SKM-1 treated with dmso at 0.1 percent for 144 hours (cell line): ENCODE measurements at regions not wholly inside any gene's neighbourhood (a gene's known extent, or its start where the extent isn't known, plus 50 kb on each side); places are given as distances from the start of the nearest gene placed in this dataset.
"Not testable (repeated sequence)": the region's sequence is repeated elsewhere in the genome, so short reads cannot be mapped to it uniquely, and the experiment has no call there.

Experiments used
- DNase-seq: peaks from one replicate; lab custom pipeline; 2025; ENCODE audit not compliant: unreplicated experiment; lab: John Stamatoyannopoulos, UW

DNA sequence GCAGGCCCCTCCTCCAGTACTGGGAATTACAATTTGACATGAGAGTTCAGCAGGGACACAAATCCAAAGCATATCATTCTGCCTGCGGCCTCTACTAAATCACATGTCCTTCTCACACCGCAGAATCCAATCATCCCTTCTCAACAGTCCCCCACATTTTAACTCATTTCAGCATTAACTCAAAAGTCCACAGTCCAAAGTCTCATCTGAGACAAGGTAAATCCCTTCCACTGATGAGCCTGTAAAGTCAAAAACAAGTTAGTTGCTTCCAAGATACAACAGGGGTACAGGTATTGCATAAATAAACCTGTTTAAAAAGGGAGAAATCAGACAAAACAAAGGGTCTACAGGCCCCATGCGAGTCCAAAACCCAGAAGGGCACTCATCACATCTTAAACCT lies 64.0 kb downstream of the EBNA1BP2 start:
- DNase-seq: no peak

DNA sequence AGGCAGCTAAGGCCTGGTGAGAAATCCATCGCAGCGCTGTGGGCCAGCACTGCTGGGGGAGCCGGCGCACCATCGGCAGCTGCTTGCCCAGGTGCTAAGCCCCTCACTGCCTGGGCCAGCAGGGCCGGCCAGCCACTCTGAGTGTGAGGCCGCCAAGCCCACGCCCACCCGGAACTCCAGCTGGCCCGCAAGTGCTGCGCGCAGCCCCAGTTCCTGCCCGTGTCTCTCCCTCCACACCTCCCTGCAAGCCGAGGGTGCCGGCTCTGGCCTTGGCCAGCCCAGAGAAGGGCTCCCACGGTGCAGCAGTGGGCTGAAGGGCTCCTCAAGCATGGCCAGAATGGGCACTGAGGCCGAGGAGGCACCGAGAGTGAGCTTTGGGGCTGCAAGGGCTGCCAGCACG lies 64.4 kb downstream of the EBNA1BP2 start:
- DNase-seq: no peak

DNA sequence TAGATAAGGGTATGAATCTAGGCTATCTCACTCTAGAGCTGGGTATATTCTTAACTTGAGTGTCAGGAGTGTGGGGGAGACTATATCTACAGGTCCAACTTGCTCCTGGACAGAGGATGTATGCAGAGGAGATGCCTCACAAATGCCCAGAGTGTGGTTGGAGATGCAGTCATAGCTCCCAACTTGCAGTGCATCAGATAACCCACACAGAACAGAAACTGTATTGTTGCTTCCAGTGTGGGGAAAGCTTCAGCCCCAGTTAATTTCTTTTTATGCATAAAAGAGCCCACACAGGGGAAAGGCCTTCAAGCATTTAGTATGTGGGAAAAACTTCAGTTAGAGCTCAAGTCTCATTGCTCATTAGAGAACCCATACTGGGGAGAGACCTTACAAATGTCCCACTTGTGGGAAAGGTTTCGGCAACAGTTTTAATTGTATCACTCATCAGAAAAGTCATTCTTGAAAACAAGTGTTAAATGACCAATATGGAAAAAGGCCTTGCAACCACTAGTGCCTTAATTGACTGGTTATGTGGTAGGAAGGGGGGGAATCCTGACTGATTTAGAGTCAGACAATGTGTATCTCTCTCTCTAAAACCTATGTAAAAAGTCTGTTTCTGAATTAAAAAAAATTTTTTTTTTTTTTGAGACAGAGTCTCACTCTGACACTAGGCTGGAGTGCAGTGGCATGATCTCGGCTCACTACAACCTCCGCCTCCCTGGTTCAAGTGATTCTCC lies 67.9 kb downstream of the EBNA1BP2 start:
- no peak for DNase-seq

DNA sequence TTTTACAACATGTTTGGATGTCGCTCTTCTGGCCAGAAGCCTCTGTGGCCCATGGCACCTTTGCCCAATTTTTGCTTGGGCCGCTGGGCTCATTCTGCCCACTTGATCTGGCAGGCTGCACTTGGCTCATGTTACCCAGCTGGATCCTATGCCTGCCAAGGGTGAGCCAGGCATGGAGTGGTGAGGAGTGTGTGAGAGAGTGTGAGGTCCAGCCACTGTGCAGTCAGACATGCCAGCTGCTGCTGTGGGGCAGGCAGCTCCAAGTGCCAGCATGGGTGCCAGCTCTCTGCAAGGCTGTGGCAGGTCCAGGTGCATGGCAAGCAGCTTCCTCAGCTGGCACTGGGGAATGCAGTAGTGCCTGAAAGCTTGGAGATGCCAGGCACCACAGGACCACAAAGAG lies 71.0 kb downstream of the EBNA1BP2 start:
- no peak for DNase-seq

DNA sequence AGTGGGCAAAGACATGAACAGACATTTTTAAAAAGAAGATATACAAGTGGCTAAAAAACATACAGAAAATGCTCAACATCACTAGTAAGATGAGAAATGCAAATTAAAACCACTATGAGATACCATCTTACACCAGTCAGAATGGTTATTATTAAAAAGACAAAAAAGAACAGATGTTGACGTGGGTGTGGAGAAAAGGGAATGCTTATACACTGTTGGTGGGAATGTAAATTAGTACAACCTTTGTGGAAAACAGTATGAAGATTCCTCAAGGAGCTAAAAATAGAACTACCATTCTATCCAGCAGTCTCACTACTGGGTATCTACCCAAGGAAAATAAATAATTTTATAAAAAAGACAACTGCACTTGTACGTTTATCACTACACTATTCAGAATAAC lies 73.9 kb downstream of the EBNA1BP2 start:
- no peak for DNase-seq

DNA sequence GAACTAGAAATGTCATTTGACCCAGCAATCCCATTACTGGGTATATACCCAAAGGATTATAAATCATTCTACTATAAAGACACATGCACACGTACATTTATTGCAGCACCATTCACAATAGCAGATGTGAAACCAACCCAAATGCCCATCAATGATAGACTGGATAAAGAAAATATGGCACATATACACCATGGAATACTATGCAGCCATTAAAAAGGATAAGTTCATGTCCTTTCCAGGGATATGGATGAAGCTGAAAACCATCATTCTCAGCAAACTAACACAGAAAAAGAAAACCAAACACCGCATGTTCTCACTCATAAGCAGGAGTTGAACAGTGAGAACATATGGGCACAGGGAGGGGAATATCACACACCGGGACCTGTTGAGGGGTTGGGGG lies 75.6 kb downstream of the EBNA1BP2 start:
- DNase-seq: not testable (repeated sequence)

DNA sequence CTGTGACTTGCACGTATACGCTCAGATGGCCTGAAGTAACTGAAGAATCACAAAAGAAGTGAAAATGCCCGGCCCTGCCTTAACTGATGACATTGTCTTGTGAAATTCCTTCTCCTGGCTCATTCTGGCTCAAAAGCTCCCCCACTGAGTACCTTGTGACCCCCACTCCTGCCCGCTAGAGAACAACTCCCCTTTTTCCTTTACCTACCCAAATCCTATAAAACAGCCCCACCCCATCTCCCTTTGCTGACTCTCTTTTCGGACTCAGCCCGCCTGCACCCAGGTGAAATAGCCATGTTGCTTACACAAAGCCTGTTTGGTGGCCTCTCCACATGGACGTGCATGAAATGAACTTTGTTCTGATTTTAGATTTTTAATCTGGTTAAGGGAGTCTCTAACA lies 81.3 kb downstream of the EBNA1BP2 start:
- DNase-seq: not testable (repeated sequence)

DNA sequence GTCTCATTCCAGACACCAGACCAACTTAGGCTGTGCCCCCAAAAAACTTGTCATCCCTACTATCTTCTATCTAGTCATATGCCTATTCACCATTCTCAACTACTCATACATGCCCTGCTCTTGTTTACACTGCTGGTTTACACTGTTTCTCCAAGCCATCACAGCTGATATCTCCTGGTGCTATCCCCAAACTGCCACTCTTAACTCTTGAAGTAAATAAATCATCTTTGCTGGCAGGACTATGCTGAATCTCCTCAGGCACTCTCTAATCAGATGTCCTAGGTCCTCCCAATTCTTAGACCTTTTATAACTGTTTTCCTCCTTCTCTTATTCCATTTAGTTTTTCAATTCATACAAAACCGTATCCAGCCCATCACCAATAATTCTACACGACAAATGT lies 81.9 kb downstream of the EBNA1BP2 start:
- not testable (repeated sequence) for DNase-seq

DNA sequence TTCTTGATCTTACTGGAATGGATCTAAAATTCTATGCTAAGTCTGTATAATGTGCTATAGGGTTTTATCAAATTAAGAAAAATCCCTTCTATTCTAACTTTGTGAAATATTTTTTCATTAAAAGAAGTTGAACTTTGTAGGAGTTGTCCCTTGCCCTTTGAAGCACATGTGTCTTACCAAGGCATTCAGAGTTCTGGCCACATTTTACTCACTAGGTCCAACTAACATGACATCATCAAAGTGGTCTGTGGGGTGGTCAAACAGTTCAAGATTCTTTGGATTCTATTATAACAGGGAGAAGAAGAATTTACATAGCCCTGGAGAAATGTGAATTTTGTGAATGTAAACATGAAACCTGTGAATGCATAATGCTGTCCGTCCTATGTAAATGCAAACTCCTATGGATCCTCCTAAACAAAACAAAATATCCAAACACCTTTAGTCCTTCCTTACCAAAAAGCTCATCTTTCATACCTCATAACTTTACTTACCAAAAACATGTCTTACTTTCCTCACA lies 88.7 kb downstream of the EBNA1BP2 start:
- DNase-seq: no peak

DNA sequence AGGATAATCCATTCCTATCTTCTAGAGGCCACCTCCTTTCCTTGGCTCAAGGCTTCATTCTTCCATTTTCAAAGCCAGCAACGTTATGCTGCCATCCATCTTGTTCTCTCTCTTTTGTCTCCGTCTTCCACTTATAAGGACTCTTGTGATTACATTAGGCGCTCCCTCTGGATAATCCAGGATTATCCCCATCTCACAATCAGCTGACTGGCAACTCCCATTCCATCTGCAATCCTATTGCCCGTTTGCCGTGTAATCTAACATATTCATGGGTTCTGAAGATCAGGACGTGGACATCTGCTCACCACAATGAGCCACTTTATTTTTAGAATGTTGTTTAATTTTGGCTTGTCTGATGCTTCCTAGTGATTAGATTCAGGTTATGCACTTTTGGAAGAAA lies 89.3 kb downstream of the EBNA1BP2 start:
- no peak for DNase-seq

DNA sequence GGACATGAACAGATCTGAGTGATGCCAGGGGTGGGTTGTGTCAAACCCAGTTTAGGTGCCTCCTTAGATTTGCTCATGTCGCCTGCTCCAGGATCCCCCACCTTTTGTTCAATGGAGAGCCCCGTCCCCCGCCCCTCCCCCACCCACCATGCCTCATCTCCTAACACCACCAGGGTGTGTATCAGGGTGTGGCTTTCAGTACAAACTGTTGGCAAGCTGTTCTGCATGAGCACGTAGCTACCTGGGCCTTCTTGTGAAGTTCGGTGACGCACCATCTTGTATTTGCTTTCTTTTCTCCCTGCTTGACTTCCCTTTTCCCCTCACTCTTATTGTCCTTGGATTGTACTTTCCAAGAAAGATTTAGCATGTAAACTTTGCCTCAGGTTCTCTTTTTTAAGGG lies 94.8 kb downstream of the EBNA1BP2 start:
- no peak for DNase-seq

DNA sequence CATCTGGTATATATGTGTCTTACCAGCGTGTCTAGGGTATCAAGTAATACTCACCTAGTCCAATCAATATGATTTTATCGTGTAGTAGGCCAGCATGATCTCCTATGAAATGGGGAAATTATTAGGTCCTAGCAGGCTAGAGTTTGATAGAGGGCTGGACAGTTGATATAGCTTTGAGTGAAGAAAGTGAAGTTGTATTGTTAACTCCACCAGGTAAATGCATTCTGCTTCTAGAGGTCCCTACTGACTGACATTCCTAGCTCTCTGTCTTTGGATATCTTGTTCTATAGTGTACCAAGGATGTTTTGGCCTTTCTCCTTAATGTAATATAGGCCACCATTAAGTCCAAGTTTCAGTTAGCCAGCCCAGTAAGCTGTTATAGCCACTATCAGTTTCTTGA lies 97.4 kb downstream of the EBNA1BP2 start:
- DNase-seq: no peak

DNA sequence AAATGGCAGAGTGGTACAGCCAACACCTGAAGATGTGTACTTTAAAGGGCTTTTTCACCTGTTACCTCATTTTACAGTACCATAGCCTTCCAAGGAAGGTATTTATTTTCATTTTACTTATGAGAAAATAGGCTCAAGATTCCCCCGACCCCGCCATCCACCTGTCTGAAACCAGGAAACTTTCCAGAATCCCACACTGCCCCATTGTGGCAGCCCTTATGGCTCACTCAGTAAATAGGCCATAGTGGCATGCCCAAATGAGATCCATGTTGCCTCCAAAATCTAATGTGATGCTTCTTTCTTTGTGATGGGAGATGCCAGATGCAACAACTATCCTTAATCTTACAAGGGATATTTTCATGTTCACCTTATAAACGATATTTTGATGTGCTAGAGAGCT lies 97.8 kb downstream of the EBNA1BP2 start:
- DNase-seq: no peak

DNA sequence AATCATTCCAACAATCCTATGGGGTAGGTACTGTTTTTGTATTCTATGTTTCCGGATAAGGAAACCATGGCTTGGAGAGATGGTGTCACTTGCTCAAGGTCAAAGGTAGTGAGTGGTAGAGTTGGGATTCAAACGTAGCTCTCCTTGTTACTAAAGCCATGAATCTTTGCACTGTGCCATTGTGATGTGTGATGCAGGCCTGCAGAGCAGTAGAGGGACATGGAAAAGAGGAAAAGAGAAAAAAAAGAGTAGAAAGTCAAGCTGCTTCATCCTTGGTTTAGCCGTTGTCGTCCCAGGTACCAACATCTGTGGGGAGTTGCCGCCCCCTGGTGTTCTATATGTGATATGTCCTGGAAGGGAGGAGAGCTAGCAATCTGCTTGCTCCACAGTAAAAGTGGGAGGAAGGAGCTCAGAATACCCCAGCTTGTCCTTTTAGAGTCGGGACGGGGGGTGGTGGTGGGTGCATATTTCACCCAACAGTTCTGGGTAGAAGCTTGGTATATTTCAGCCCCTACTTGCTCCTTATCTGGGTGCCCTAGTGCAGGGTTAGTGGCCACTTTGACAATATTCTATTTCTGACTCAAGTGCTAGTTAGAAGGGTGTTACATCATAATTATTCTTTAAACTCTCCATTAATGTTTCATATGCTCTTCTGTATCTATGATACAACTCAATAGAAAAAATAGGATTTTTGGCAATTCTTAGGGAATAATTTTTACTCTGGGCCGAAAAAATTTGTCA lies 98.4 kb downstream of the EBNA1BP2 start:
- DNase-seq: peak; percentile 67

DNA sequence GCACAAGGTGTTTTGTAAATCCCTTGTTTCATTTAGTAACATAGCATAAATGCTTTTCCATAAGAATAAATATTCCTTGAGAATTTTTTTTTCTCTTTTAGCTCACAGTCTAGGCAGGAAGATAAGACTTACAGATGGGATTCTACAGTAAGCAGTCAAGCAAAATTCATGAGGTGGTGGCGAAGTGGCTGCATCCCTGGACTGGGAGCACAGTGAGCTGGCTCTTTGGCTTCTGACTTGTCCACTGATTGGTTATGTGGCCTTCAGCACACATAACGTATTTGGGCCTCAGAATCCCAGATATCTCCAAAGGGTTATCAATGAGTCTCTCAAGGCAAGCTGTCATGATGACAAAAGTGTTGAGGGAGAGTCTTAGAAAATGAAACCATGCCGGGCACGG lies 99.8 kb downstream of the EBNA1BP2 start:
- DNase-seq: no peak

DNA sequence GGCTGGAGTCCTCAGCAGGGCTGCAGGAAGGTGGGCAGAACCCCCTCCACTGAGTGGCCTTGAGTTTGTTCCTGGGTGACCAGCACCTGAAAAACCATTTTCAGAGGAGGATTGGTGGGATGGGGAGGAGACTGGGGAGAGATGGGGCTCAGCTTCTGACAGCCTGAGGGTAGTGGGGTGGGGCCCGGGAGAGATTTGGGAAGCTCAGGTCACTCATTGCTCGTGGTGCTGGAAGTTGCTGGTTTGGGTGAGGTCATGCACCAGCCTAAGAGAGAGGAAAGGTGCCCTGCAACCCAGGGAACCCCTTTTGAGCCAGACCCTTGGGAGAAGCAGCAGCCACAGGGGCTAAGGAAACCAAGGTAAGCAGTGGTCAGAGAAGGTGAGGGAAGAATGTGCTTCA lies 100.8 kb downstream of the EBNA1BP2 start:
- DNase-seq: no peak

DNA sequence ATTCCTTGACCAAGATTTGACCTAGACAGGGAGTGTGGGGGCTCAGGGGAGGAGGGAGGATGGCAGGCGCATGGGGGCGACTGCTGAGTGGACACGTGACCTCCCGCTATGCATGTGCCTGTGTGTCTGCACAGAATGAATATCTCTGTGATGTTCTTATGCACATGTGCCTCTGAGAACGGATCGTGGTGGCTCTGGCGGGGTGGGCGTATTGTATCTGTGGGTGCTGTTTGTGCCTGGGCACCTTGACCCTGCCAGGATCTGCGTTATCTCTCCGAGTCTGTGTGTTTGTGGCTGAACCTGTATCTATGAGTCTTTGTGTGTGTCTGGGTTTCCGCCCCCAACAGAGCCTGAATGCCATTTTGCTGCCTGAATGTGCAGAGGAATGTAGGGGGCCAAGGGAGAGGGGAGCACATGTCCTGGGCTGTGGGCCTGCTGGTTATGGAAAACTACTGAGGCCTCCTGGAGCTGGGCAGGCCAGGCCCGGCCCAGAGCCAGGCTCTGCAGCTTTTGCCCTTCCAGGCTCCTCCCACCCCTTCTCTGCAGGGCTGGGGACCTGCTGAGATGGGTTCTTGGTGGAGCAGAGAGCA lies 102.5 kb downstream of the EBNA1BP2 start:
- no peak for DNase-seq

DNA sequence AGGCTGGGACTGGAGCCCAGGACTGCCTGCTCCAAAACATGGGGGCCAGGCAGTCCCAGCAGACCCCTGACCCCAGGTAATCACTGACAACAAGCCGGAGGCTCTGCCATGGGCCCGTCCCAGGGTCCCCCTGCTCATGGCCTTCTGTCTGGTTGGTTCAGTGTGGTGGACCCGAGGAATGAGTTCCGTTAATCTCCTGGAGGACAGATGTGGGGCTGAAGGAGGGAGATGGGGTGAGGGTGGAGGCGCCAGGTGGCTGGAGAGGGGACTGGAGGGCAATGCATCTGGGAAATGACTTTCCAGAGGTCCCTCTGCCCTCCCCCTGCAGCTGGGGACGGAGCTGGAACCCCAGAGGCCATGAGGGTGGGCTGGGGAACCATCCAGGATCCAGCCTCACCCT lies 103.2 kb downstream of the EBNA1BP2 start:
- DNase-seq: no peak

DNA sequence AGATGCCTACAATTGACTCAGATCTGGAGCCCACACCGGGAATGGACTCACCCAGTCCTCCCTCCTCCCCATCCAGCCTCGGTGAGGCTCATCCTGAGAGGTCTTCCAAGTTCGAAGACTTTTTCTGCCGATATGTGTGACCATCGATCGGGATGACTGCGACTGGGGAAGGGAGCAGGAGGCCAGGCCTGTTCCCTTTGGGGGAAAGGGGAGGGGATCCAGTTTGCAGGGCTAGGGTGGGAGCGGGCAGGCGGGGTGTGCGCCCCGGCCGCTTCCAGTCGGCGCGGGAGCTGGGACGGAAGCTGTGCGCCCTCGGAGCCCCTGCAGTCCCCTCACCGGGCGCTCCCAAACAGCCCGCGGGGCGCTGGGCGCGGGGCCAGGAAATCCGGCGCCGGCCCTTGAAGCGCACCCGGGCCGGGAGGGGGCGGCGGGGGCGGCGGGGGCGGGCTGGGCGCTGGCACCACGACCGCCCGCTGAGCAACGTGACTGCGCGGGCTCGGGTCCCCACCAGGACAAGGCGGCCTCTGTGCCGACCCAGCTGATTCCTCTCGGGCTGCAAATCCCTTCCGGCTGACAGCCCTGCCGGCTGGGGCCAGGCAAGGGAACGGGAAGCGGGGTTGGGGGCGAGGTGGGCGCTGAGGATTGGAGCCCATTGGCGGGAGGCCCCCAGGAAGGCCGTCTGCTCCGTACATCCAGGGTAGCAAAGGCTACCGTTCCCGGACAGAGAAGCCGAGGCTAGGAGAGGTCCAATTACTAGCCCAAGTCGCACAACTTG lies 103.9 kb downstream of the EBNA1BP2 start:
- no peak for DNase-seq

DNA sequence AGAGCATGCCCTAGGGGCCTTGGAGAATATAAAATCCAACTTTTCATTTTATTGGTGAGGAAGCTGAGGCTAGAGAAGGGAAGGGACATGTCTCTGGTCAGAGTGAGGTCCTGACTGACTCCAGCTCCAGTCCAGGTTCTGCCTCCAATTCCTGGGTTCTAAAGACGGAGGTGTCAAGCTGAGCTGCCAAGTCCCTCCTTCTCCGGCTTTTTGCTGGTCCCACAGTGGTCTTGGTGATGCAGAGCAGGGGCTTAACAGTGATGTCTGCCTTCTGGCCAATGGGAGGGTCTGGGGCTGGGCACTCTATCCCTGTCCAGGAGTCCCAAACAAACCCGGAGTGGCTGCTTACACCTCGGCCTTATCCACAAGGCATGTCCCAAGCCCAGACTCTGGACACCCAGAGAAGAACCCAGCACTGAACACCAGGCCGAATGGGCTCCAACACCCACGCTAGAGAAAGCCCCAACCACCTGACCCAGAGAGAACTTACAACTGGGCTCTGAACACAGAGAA lies 104.8 kb downstream of the EBNA1BP2 start:
- no peak for DNase-seq

DNA sequence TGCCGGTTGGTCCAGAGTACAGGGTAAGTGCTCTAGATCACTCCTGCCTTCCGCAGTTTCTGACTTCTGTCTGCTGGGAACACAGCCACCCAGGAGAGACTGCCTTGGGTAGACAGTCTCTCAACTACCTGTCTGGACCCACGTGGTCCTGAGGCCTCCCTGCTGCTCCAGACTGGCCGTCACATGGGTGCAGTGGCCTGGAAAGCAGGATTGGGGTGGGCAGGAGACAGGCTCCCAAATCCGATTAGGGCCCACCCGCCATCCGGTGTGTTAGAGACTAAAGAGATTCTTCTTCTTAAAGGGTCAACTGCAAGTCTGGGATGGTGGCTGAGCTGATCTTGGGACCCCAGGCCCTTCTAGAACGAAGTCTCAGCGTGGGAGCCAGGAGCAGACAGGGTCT lies 105.5 kb downstream of the EBNA1BP2 start:
- no peak for DNase-seq
